Left renal cortex interstitium (tissue), 4 donors: ENCODE measurements at regions not wholly inside any gene's neighbourhood (a gene's known extent, or its start where the extent isn't known, plus 50 kb on each side); places are given as distances from the start of the nearest gene placed in this dataset.
"Not testable (repeated sequence)": the region's sequence is repeated elsewhere in the genome, so short reads cannot be mapped to it uniquely, and the experiment has no call there.

Source experiments
- DNase-seq, 4 donors: peaks; one replicate each; pipeline ENCODE4 v3.0.0-alpha.2; 2013; ENCODE audit warnings: low read depth in 4 of 4, low spot score in 2 of 4, missing footprints in 1 of 4

GRCh38 chr4:15333692-15334633 lies 93.9 kb upstream of the C1QTNF7 start:
- DNase-seq: no peak

GRCh38 chr4:15336410-15337167 lies 91.2 kb upstream of the C1QTNF7 start:
- no peak for DNase-seq

DNA sequence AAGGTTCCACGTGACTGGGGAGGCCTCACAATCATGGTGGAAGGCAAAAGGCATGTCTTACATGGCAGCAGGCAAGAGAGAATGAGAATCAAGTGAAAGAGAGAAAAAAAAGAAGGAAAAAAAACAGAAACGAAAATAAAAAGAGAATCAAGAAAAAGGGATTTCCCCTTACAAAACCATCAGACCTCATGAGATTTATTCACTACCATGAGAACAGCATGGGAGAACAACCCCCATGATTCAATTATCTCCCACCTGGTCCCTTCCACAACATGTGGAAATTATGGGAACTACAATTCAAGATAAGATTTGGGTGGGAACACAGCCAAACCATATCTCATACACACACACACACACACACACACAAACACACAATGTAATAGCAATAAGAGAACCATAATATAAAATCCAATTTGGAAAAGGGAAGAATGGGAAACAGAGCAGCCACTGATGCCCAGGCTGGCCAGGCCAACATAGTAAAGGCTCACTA lies 90.6 kb upstream of the C1QTNF7 start:
- not testable (repeated sequence) for DNase-seq

- DNase-seq: peak in 2 of 4 donors; percentile 65 to 84
Observed at GRCh38 chr4:15339737-15340136, 88.1 kb upstream of the C1QTNF7 start.

DNA sequence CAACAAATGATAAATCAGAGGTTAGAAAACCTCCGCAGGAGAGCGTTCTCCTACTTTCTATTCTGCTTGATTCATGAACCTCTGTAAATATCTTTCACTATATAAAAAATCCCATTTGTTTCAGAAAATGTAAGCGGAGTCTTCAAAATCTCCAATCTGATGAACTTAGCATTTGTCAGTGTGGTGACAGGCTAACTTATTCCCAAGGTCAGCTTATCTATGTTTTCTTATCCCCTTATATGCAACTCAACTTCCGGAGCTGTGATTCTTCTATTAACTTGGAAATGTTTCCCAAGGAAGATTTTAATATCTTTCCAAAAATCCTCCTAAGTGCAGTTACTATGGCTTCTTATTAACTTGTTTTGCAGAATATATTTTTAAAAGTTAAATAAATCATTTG lies 87.5 kb upstream of the C1QTNF7 start:
- DNase-seq: no peak

DNA sequence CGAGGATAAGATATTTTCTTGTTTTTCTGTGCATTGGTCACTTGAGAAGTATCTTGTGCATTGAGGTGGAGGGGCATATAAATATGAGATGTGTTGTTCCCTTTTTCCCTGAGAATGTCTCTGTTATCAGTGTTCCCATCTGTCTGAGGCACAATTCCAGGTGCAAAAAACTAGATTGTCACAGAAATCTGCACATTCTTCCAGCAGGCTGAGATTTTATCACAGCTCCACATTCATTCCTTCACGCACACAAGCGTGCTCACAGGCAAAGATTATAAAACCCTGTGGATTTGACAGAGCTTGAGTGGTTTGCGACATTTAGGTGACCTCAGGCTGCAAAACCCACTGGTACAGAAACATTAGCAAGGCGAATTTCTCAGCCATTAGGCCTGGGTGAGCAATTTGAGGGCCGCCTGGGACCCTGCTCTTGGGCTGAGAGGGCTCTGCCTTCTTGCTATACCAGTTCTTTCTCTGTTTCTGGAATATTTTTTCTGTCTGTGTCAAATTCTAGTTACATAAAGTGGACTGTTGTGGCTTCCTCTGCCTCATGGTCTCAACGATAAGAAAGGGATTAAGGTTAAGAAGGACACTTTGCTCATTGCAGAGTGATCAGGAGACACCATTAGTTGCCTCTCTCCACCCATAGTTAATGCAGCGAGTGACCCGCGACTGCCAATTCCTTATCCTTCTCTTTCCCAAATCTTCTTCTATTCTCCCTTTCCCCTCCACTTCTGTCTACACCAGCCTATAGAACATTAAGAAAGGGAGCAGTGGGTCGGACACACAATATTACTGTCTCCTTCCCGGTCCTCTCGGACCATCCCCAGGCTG lies 86.7 kb upstream of the C1QTNF7 start:
- DNase-seq: no peak

DNA sequence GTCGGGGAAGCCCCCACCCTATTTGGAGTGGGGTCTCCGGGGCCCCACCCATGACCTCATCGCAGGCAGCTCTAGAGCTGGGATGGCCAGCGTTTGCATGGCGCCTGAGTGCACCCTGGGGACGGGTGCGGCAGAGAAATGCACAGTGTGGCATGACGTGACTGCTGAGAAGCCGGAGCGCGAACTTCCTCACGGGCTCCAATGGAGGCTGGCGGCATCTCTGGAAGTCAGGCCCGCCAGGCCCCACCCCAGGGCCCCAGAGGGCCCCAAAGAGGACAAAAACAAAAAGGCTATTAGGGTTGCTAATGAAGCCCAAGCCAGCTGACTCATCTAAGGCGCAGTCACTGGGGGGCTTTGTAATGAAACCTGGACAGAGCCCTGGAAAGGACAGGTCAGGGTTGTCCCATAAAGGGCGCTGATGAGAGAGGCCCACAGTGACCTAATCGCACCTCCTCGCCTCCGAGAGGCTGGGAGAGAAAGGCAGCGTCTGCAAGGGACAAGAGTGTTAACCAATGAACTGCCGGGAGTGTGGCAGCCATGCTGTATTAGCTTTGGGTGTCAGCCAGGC lies 86.0 kb upstream of the C1QTNF7 start:
- DNase-seq: no peak

- DNase-seq: no peak
Observed at GRCh38 chr4:15343000-15343399, 84.8 kb upstream of the C1QTNF7 start.

GRCh38 chr4:15343581-15343980 lies 84.3 kb upstream of the C1QTNF7 start:
- DNase-seq: no peak

- no peak for DNase-seq
Observed at GRCh38 chr4:15344041-15344440, 83.8 kb upstream of the C1QTNF7 start.

DNA sequence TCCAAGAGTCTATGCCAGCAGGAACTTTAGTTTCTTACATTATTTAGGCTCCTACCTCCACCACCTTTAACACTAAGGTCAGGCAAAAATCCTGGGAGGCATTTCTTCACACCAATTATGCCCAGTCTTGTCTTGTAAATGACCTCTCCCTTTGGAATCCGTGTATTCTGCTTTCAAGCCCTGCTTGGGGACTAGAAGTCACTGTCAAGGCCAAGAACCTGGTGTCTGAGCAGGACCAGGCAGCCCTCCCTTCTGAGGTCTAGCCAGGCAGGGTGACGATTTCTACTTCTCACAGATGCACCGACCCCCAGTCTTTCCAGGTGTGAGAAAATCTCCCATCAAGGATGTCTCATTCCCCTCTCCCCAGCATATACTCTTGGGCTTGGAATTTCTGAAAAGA lies 82.7 kb upstream of the C1QTNF7 start:
- no peak for DNase-seq

DNA sequence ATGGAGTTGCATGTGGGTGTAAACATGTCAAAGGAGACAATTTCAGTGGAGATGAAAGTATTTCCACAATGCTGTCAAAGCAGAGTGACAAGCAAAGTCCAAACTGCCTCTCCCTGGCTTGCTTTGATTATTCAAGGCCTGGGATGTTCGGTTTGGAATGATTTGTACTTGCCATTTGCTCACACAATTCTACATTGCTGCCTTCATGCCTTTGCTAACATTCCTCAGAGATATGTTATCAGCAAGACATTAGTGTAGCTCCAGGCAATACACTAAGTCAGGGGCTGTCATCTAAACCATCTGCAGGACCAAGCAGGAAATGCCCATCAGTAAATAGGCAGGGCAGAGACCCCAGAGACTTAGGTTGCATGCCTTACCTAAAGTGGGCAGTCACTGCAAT lies 79.6 kb upstream of the C1QTNF7 start:
- no peak for DNase-seq

GRCh38 chr4:15348695-15349094 lies 79.1 kb upstream of the C1QTNF7 start:
- DNase-seq: no peak

DNA sequence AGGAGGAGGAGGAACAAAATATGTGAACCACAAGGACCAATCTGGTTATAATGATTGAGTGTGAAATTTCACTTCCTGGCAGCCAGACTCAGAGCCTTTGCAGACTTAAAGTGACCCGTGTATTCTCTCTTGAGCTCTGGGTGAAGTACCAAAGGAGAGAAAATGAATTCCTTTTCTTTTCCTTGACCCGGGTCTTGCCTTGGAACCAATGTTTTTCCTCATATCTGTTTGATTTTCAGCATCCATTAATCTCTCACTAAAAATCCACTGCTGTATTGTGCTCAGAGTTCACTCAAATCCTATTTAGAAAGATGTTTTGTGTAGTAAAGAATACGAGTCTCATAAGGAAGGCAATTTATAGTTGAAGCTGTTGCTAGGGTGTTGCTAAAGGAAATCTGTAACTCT lies 78.3 kb upstream of the C1QTNF7 start:
- no peak for DNase-seq

DNA sequence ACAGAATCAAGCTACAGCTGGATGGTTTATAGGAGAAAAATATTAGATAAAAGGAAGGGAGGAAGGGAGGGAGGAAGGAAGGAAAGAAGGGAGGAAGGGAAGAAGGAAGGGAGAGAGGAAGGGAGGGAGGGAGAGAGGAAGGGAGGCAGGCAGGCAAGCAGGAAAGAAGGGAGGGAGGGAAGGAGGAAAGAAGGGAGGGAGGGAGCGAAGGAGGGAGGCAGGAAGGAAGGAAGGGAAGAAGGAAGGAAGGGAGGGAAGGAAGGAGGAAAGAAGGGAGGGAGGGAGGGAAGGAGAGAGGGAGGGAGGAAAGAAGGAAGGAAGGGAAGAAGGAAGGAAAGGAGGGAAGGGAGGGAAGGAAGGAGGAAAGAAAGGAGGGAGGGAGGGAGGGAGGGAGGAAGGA lies 77.9 kb upstream of the C1QTNF7 start:
- DNase-seq: no peak

DNA sequence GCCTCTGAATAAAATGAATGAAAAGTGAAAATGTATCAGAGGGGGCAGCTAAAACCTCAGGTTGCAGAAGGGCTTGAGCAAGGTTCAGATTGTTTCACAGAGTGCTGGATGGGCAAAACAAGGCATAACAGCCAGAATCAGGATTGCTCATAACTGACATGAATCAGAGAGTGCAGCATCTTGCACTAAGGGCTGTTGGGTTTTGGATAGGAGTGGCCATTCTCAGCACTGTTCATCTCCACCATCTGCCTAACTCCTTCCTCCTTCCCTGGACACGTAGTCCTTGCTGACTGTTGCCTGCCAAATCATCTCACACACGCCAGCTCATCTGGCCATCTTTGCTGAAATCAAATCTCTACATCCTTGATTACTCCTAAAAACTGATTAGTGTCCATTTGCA lies 75.3 kb upstream of the C1QTNF7 start:
- no peak for DNase-seq

GRCh38 chr4:15353207-15353606 lies 74.6 kb upstream of the C1QTNF7 start:
- DNase-seq: no peak

DNA sequence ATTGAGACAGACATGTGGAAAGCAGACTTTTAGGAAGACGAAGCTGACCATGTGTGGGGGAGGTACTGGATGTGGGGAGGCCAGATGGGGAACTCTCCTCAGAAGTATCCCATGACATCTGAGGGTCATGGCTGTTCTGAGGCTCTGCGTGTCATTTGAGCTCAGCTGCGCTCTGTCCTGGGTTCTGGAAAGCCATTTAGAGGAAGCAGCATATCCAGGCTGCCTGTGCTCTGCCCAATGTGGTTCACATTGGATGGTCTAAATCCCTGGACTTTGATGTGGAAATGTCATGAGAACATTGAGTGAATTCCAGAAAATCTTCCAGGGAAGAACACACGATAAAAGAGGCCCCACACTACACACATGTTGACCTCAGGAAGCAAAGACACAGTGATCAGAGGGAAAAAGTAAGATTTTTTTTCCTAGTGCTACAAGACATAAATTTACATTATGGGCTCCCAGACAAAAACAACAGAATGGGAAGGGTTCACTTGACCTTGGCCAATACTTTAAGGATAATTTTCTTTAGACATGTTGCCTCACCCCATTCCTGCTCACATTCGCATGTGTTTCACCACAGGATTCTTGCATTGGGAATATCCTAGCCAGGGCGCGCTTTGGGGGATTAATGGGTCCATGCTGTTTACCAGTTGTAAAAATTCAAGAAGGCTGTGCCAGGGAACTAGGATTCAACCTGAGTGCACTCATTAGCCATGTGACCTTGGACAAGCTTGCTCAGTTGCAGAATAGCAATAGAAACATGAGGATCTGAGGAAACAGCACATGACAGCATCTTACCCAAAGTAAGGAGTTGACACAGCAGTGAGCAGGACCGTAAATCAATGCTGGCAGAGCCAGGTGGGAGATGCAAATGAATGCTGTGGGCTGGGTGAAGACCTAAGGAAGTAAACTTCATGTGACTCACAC lies 73.2 kb upstream of the C1QTNF7 start:
- no peak for DNase-seq

DNA sequence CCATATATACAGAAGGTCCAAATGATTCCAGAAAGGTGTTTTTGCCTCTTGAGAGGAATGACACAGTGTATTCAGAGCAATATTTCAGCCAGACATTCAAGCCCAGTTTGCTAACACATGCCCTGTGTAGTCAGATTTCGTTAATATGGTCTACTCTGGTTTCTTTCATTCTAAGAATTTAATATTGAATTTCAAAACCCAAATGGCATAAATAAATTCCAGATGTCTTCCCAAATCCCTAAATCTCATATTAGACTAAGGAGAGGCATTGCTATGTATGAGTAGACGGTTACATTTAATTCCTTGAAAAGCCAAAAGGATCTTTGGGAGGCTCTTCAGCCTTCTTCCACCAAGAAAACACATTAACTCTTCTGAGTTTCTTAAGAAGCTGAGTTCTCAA lies 66.3 kb upstream of the C1QTNF7 start:
- no peak for DNase-seq
